T-helper 1 cell treated with Interleukin-12 subunit alpha and Interleukin-12 subunit beta and Interleukin-4 antibody, amounts not matched to agents 30 μg/mL and 1 μg/mL, for 36 hours (primary cell): ENCODE measurements at regions not wholly inside any gene's neighbourhood (a gene's known extent, or its start where the extent isn't known, plus 50 kb on each side); places are given as distances from the start of the nearest gene placed in this dataset.

ENCODE experiments used
- H3K27ac Mint-ChIP-seq: one replicate; pipeline ENCODE4 v1.8.0; 2021; ENCODE audit warnings: mild to moderate bottlenecking, mixed read lengths
- H3K27me3 Mint-ChIP-seq: one replicate; pipeline ENCODE4 v1.8.0; 2021; ENCODE audit warnings: low read depth, mixed read lengths
- H3K36me3 Mint-ChIP-seq: one replicate; pipeline ENCODE4 v1.8.0; 2021; ENCODE audit warnings: low read depth, mixed read lengths
- H3K4me1 Mint-ChIP-seq: one replicate; pipeline ENCODE4 v1.8.0; 2021; ENCODE audit warnings: low read depth, mixed read lengths
- H3K4me3 Mint-ChIP-seq: one replicate; pipeline ENCODE4 v1.8.0; 2021; ENCODE audit warnings: mild to moderate bottlenecking, moderate library complexity, mixed read lengths
- H3K9me3 Mint-ChIP-seq: one replicate; pipeline ENCODE4 v1.8.0; 2021; ENCODE audit warnings: mixed read lengths

DNA sequence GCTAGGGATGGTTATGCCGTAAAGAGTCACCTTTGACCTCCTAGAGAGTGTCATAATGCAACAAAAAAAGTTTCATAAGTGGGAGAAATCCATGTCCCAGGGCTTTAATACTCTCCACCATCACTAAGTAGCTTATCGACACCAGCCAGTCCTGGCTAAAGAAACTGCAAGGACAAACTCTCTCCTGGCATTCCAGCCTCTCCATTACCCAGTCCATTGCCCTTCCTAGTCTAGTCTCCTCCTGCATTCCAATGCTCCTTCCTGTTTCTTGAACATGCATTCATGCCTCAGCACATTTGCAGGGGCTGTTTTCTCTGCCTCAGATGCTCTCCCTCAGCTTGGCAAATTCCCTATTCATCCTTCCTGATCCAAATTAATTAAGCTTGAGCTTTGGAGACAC, 364.1 kb downstream of the BRINP1 start:
- Mint-ChIP-seq H3K4me3 (no peak overlapping the region), H3K9me3 (peaks cover 7% of the 10 kb centered on the region), H3K4me1 (peaks cover 4% of the 10 kb centered on the region), H3K27ac (no peak overlapping the region), H3K27me3 (no peaks in the 10 kb centered on the region), H3K36me3 (no peaks in the 10 kb centered on the region)

DNA sequence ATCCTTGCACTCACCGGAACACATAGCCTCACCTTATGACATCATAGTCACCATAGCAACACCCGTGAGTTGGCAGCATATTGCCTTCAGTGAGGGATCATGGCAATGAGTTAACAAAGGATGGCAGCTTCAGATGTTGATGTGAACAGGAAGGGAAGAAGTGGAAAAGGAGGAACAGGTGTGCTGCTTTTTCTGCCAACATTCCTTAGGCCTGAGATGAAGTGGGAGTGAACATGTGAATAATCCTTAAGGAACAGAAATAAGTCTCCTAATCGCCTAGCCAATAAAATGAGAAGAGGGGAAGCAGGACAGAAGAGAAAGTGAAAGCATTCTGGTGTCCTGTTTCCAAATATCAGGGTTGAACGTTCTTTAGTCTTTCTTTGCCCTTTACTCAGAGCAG, 360.0 kb downstream of the BRINP1 start:
- Mint-ChIP-seq H3K36me3 (no peaks in the 10 kb centered on the region), H3K27ac (no peak overlapping the region), H3K9me3 (peaks cover 7% of the 10 kb centered on the region), H3K27me3 (no peaks in the 10 kb centered on the region), H3K4me3 (no peak overlapping the region), H3K4me1 (peaks cover 4% of the 10 kb centered on the region)

DNA sequence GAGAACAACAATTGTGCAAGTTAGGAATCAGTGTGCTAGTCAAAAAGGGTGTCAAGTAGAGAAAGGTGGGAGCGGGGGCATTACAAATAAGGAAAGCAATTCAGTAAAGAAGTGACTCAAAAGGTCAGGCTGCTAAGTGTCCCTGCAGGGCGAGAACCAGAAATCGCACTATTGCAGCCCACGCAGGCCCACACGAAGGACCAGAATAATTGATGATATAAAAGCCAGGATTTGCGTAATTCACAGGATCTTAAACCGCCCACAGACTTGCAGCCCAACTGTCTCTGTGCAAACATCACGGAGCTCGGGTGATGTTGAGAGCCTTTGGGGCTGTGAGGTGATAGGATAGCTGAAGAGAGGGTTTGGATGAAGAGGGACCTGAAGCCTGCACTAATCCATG, 349.0 kb downstream of the BRINP1 start:
- Mint-ChIP-seq H3K27me3 (no peaks in the 10 kb centered on the region), H3K4me1 (no peaks in the 10 kb centered on the region), H3K4me3 (no peak overlapping the region), H3K27ac (no peak overlapping the region), H3K9me3 (no peaks in the 10 kb centered on the region), H3K36me3 (no peaks in the 10 kb centered on the region)

DNA sequence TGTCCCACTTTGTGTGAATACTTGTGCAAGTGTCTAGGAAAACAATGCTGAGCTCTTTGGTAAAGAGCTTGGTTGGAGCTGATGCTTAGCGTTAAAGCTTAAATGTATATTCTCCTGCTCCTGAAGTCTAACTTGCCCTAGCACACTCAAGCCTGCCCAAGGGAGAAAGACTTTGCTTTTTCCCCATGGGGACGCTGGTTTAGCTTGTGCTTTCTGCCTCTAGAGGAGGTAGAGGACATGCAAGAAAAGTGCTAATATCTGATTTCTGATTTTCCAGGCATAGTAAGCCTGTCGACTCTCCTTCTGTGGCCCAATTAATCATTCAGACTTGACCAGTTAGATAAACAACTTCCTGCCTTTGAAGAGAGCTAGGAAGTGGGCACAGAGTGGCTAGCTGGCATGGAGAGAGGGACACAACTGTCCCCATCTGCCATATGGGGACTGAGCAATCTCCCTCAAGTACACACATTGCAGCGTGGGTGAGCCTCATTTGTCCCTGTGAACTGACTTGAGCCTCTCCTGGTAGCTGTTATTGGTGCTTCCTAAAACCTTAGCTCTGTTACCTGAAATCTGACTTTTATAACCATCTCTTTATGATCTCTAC, 348.4 kb downstream of the BRINP1 start:
- no peaks in the 10 kb centered on the region for H3K9me3 Mint-ChIP-seq
- no peaks in the 10 kb centered on the region for H3K27me3 Mint-ChIP-seq
- no peaks in the 10 kb centered on the region for H3K4me1 Mint-ChIP-seq
- no peak overlapping the region for H3K27ac Mint-ChIP-seq
- no peak overlapping the region for H3K4me3 Mint-ChIP-seq
- H3K36me3 Mint-ChIP-seq = no peaks in the 10 kb centered on the region

DNA sequence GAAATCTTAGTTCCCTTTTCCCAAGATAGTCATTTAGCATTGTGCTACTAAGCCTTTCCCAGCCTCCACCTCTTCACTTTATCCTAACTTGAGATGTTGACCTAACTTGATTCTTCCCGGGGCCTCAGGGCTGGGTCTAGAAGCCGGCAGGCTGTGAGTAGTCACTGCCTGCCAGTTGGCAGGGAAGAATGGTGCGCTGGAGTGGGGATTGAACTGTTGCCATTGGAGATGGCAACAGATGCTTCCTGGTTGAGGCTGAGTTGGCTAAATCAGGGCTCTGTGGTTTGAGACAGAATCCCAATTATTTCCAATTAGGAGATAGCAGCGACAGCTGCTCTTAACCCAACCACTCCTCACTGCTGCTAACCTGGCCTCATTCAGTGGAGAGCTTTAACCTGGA, 343.1 kb downstream of the BRINP1 start:
- no peak overlapping the region for H3K4me3 Mint-ChIP-seq
- H3K9me3 Mint-ChIP-seq = no peaks in the 10 kb centered on the region
- H3K36me3 Mint-ChIP-seq = no peaks in the 10 kb centered on the region
- no peak overlapping the region for H3K27ac Mint-ChIP-seq
- H3K27me3 Mint-ChIP-seq = no peaks in the 10 kb centered on the region
- no peaks in the 10 kb centered on the region for H3K4me1 Mint-ChIP-seq

DNA sequence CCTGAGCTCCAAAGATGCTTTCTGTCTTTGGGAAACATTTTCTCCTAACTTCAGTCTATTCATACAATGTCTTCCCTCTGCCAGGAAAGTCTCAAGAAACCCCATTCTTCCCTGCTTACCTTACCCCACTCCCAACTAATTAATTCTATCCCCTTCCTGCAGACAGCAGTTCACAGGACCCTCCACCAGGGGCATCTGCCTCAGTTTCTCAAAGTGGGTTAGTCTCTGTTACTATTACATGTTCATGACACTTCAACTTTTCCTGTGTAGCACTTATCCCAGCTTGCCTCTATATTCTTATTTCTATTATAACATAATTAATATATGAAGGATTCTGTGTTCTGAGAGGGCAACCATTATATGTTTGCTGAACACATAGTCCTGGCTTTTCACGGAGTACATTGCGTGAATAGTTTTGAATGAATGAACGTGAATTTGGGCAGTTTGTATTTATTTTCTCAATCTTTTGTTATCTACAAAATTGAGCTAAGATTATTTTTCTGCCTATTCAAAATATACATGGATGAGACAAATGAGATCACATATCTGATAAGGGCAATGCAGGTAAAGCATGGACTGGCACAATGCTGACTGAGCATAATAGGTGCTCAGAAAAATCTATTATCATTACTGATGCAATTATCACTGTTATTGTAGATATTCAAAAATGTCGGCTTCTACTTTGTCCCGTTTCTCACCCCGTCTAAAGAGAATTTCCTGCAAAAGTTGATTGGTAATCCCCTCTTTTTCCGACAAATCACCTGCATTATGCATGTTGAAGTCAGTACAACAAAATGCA, 341.1 kb downstream of the BRINP1 start:
- H3K27me3 Mint-ChIP-seq = no peaks in the 10 kb centered on the region
- H3K36me3 Mint-ChIP-seq = no peaks in the 10 kb centered on the region
- no peaks in the 10 kb centered on the region for H3K4me1 Mint-ChIP-seq

DNA sequence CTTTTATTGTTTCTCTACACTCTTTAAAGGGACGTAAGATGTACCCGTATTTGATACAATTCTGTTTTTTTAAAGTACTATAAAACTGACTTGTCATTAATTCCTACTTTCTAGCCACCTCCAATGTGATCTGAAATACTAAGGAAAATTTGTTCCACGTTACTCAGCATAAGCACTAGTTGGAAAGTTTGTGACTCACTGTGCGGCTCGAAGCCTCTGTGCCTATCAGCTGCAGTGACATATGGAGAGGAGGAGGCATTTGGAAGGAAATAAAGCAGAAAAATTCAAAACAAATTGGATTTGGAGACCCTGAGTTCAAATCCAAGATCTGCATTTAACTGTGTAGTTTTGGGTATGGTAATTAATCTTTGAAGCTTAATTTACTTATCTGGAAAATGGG, 339.3 kb downstream of the BRINP1 start:
- Mint-ChIP-seq H3K4me3 (no peak overlapping the region), H3K9me3 (peaks cover 5% of the 10 kb centered on the region), H3K36me3 (no peaks in the 10 kb centered on the region), H3K4me1 (no peaks in the 10 kb centered on the region), H3K27me3 (no peaks in the 10 kb centered on the region), H3K27ac (no peak overlapping the region)

More for the DNA sequence above, 341.1 kb downstream of the BRINP1 start:
- Mint-ChIP-seq H3K4me3 (no peak overlapping the region), H3K9me3 (peaks cover 2% of the 10 kb centered on the region), H3K27ac (no peak overlapping the region)

DNA sequence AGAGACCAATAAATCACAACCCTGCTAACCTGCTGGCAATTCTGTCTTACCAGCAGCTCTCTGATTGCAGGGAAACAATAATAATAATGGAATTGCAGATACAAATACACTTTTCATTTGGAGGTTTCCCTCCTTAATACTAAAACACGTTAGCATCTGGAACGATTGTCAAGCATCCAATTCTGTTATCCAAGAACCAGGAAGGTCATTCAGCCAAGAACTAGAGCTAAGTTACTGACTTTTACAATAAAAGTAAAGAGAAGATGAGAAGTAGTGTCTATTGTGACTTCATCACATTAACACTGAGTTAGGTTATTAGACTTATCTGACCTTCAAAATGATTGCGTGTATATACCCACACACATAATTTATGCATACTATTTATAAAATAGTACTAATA, 335.6 kb downstream of the BRINP1 start:
- Mint-ChIP-seq H3K4me1 (no peaks in the 10 kb centered on the region), H3K36me3 (no peaks in the 10 kb centered on the region), H3K9me3 (peaks cover 5% of the 10 kb centered on the region), H3K4me3 (no peak overlapping the region), H3K27me3 (no peaks in the 10 kb centered on the region), H3K27ac (no peak overlapping the region)

DNA sequence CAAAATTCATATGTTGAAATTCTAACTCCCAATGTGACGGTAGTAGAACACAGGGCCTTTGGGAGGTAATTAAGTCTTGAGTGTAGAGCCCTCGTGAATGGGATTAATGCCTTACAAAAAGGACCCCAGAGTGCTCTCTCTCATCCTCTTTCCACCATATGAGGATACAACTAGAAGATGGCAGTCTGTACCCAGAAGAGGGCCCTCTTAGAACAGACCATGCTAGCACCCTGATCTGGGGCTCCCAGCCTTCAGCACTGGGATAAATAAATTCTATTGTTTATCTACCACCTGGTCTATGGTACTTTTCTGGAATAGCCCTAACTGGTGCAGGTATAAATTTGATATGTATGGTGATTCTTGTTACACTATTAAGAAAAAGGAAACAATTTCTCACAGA, 332.3 kb downstream of the BRINP1 start:
- Mint-ChIP-seq H3K9me3 (peaks cover 8% of the 10 kb centered on the region), H3K27me3 (no peaks in the 10 kb centered on the region), H3K27ac (no peak overlapping the region), H3K4me3 (no peak overlapping the region), H3K36me3 (no peaks in the 10 kb centered on the region), H3K4me1 (no peaks in the 10 kb centered on the region)

DNA sequence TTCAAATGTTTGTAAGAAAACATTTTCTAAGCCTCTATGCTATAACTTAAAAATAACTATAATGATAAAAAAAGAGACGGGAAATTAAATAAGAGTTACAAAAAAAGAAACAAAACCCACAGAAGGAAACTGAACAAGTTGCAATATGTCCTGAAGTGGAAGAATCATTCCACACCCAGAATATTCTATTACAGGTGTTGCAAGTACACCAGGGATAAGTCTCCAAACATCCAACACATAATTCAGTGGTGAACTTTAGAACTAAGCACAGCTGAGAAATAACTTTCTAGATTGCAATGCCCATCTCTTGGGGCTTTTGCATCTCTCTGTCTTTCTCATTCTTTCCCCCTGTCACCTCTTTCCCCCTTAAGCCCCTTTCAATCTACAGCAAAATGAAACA, 325.2 kb downstream of the BRINP1 start:
- H3K36me3 Mint-ChIP-seq = no peaks in the 10 kb centered on the region
- H3K4me3 Mint-ChIP-seq = no peak overlapping the region
- H3K27me3 Mint-ChIP-seq = no peaks in the 10 kb centered on the region
- H3K9me3 Mint-ChIP-seq = peaks cover 3% of the 10 kb centered on the region
- no peaks in the 10 kb centered on the region for H3K4me1 Mint-ChIP-seq
- H3K27ac Mint-ChIP-seq = no peak overlapping the region

DNA sequence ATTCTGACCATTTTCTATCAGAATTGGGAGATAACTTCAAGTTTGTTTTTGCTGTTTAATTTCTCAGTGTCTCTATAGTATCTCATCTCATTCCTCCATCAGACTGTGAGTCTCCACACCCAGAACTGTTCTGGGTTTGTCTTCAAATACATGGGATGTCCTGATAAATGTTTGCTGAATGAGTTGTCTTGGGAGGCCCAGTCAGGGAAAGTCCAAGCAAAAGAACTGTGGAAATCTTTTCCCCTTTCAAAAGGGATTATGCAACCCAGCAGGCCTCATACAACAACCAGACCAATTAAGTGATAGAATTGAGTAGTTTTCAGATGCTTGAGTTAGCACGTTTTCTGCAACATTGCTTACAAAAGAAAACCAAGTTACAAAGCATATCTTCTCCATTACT, 324.4 kb downstream of the BRINP1 start:
- Mint-ChIP-seq H3K4me3 (no peak overlapping the region), H3K36me3 (no peaks in the 10 kb centered on the region), H3K4me1 (no peaks in the 10 kb centered on the region), H3K27ac (no peak overlapping the region), H3K27me3 (no peaks in the 10 kb centered on the region), H3K9me3 (peaks cover 3% of the 10 kb centered on the region)

DNA sequence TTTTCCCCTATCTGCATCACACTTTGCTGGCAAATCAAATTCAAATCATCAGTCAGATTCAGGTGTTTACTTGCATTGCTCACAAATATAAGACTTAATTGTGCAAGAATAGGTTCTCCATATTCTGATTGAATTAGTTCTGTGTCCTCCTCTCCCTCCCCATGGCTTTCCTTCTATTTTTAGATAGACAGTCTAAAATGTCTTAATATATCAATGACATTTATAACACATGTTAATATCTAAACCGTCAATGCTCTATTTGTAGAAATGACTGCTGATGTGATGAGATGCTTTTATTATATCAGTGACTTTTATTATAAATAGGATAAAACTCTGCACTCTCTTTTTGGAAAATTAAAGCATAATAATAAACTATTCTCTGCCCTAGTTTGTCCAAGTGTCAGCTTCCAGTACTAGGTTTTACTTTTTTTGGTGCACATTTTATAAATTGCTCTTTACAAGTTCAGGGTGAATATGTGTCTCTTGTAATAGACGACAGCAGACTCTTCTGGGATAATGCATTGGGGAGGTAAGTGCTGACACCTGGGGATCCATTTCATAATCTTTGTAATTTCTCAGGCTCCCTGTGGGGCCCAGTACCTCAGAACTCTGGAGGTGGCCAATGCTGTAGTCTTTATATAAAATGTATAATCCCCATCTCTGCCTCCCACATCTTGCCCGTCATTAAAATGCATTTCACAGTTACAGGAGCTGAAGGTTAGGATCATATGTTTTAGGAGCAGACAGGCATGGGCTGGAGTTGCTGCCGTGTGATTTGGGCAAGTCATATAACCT, 321.5 kb downstream of the BRINP1 start:
- Mint-ChIP-seq H3K4me1 (no peaks in the 10 kb centered on the region), H3K27me3 (no peaks in the 10 kb centered on the region), H3K36me3 (no peaks in the 10 kb centered on the region), H3K9me3 (no peaks in the 10 kb centered on the region), H3K27ac (no peak overlapping the region), H3K4me3 (no peak overlapping the region)

DNA sequence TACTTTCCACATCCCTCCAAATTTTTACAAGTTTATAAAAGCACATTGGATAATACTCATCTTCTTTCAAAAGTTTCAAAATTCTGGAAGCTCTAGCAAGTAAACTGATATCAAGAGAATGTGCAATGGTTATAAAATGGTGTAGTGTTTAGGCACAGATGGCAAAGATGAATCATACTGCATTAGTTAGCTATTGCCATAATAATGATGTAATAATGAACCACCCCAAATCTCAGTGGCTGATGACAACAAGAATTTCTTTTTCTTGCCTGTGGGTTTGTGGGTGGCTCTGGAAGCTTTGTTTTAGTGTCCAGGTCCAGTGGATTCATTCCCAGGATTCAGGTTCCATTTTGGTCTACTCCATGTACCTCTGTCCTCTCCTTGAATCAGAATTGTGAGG, 319.0 kb downstream of the BRINP1 start:
- H3K9me3 Mint-ChIP-seq = no peaks in the 10 kb centered on the region
- H3K27ac Mint-ChIP-seq = no peak overlapping the region
- H3K27me3 Mint-ChIP-seq = no peaks in the 10 kb centered on the region
- H3K36me3 Mint-ChIP-seq = no peaks in the 10 kb centered on the region
- no peak overlapping the region for H3K4me3 Mint-ChIP-seq
- no peaks in the 10 kb centered on the region for H3K4me1 Mint-ChIP-seq

DNA sequence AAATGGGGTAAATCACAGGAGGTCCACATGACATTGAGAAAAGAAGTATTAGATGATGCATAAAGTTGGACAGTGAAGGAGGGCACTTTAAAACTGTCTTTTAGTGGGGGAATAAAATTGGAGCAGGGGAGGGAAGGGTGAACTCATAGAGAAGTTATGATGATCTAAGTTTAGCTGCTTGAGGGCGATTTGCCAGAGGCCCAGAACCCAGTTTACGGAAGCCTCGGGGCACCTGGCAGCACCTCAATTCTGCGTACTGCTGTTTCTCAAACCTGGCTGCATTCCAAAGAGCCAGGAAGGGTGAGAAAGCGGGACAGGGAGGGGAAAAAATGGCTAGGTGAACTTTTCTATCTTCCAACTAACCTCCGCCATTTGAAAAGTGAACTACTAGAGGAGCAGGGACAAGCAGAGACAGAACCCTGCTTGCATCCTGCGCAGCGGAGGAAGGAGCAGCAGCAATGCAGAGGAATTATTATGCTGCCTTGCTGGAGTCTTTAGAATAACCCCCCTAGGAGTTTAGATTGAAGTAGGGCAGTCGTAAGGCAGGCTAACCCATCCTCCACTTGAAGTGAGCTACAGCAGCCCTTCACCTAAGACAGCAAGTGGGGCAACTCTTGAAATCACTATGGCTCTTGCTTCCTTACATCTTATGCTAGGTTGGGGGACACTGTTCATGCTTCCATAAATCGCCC, 316.8 kb downstream of the BRINP1 start:
- Mint-ChIP-seq H3K4me3 (no peak overlapping the region), H3K9me3 (no peaks in the 10 kb centered on the region), H3K27ac (no peak overlapping the region), H3K36me3 (no peaks in the 10 kb centered on the region), H3K4me1 (no peaks in the 10 kb centered on the region), H3K27me3 (no peaks in the 10 kb centered on the region)
